GM18858 (cell line): ENCODE measurements at regions not wholly inside any gene's neighbourhood (a gene's known extent, or its start where the extent isn't known, plus 50 kb on each side); places are given as distances from the start of the nearest gene placed in this dataset.
"Not testable (repeated sequence)": the region's sequence is repeated elsewhere in the genome, so short reads cannot be mapped to it uniquely, and the experiment has no call there.

Source experiments
- ATAC-seq: cut with Tn5 transposase; IDR thresholded peaks from one replicate; pipeline ENCODE4 v1.9.1; 2021; ENCODE audit not compliant: unreplicated experiment

DNA sequence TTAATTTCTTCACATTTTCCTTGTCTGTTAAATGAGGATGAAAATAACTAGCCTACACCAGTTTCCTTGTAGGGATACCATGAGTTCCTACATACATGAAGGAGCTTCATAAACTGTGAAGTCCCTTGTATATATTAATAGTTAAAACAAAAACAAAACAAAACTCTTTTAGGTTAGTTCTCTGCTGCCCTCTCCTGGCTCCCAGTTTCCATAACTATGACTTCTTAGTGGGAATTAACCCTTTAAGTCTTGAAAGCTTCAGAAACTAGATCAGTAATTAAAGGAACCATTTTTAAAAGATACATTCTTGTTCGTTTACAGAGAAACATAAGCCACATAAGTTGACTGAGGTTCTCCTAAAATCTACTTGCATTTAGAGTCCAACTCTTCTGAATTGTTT lies 500.0 kb upstream of the C9orf72 start:
- no peak for ATAC-seq

DNA sequence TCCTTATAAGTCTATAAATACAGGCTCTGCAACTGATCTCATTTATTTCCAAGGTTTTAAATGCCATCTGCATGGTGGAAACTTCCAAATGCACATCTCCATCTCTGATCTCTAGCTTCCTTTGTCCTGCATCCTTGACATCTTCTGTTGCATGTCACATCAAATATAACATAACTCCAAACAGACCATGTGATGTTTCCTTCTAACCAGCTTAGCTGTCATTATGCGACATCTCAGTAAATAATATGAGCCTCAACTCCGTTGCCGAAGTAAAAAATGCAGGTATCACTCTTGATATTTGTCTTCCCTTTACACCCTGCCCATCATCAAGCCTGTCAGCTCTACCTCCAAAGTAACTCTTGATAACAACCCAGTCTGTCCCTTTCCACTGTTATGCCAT lies 506.4 kb upstream of the C9orf72 start:
- ATAC-seq, result no peak

GRCh38 chr9:28082671-28083070 lies 509.4 kb upstream of the C9orf72 start:
- ATAC-seq, result no peak

GRCh38 chr9:28086881-28087280 lies 513.6 kb upstream of the C9orf72 start:
- ATAC-seq, result no peak

DNA sequence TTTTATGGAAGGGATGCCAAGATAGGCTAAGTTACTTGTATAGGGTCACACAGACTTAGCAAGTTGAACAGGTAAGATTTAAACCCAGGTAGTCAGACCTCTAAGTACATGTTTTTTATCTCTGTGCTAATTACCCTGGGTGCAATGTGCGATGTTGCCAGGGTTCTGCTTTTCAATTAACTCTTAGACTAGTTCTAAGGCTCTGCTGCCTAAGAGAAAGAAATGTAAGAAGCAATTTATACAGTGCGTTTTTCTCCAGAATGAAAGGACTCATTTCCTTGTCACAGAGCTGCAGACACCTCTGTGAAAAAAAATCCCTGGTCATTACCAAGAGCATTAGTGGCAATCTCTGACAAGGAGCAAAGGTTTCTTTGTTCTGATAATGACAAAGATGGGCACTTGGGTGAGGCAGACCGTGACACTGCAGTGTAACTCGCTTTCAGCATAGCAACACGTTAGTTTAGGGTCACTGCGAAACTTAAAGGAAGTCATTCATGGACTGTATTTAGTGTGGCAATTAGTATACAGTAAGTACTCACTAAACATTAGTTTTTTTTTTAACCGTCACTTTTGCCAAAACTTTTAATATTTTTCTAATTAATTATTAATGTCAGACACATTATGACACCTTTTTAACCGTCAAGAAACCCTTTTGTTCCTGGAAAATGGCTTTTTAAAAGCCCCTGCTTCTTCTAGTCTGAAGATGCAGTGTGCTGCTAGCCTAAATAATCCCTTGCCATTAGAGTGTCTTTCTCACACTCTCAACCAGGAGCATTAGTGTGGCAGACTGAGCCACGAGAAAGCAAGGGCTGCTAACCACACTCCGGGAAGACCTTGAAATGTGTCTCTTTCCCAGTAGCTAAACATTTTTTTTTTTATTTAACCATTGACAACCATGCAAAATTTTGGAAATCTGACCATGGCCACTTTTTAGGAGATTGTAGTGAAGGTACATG lies 520.0 kb upstream of the C9orf72 start:
- ATAC-seq, result no peak

DNA sequence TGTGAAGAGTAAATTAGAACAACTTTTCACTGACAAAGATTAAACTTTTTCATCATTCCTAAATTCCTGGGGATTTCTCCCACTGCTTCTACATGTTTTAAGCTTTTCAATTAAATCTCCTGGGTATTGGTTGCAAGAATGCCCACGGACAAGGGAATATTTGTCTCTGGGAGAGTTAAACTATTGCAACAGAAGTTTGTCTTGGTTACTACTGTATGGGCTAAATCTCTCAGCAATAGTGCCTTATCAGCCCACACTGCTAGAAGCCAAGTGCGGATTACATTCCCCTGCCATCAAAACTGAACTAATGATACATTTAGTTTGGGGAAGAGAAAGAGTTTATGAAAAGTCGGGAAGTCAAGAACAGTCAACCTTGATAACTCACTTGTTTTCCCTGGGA lies 528.2 kb upstream of the C9orf72 start:
- no peak for ATAC-seq

GRCh38 chr9:28105001-28105400 lies 531.7 kb upstream of the C9orf72 start:
- ATAC-seq, result no peak

GRCh38 chr9:28120184-28120583 lies 546.9 kb upstream of the C9orf72 start:
- ATAC-seq, result no peak

DNA sequence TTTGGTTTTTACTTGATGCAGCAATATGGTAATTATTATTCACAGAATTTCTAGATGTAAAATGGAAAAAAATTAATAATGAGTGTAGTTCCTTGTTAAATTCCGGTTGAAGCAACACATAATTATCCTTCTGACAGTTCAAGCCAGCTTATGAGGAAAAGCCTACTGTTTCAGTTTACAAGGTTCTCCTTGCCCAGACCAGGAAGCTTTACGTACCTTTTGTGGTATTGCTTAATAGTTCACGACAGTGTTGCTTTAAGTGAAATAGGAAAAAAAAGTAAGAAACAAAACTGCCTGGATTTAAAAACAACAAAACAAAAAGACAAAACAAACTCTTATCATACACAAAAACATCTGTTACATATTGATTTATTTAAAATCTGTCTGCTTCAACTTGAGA lies 547.3 kb upstream of the C9orf72 start:
- ATAC-seq, result no peak

DNA sequence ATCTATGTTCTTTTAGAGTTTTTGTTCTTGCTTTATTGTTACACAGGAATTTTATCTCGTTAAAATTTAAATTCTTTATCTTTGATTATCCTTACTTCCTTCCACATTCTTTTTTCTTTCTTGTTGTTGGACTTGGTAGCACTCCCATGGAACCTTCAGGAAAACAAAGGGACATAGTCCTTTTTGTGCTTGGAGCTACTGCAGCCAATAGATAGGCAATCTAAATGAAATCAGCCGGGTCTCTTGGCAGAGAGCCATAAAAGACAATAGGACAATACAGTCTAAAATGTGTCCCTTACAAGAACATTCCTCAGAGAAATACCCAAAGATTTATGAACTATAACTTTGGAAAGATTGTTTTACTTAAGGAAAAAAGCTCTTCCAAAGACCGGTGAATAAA lies 548.1 kb upstream of the C9orf72 start:
- no peak for ATAC-seq

DNA sequence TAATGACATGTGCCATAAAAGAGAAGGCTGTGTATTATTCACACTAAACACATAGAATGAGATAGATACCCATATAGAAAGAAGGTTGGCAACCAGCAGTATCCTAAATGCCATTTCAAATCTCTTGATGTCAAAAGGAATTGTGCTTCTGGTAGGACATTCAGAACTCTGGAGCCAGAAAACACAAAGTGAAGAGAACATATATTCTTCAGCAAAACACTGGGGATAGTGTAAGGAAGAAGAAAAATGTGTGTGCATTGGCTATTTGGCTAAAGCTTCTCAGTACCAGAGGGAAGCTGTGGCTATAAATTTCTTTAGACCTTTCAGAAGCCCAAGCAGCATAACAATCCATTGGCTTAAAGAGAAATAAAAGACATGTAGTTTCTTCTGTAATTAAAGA lies 551.6 kb upstream of the C9orf72 start:
- no peak for ATAC-seq

GRCh38 chr9:28127101-28127500 lies 553.8 kb upstream of the C9orf72 start:
- no peak for ATAC-seq

- ATAC-seq, result no peak
Measured at GRCh38 chr9:28134446-28134976, 561.2 kb upstream of the C9orf72 start.

GRCh38 chr9:28135549-28135948 lies 562.3 kb upstream of the C9orf72 start:
- no peak for ATAC-seq

DNA sequence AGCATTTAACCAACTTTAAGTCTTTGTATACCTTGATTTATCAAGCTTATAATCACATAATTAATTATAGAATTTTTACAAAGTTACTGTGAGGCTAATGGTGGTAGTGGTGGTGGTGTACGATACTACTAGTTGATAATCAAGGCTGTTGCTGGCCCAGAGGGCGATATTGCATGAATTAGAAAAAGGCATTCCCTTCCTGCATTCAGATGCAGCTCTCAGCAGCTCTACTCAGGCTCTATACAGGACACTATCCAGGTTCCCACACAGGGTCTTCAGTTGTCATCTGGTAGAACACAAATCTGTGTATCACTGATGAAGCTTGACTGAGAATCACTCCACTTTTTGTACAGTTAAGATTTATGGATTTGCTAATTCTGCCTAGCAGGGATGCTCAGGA lies 562.8 kb upstream of the C9orf72 start:
- no peak for ATAC-seq

- ATAC-seq, result not testable (repeated sequence)
Measured at GRCh38 chr9:28147430-28147829, 574.1 kb upstream of the C9orf72 start.

DNA sequence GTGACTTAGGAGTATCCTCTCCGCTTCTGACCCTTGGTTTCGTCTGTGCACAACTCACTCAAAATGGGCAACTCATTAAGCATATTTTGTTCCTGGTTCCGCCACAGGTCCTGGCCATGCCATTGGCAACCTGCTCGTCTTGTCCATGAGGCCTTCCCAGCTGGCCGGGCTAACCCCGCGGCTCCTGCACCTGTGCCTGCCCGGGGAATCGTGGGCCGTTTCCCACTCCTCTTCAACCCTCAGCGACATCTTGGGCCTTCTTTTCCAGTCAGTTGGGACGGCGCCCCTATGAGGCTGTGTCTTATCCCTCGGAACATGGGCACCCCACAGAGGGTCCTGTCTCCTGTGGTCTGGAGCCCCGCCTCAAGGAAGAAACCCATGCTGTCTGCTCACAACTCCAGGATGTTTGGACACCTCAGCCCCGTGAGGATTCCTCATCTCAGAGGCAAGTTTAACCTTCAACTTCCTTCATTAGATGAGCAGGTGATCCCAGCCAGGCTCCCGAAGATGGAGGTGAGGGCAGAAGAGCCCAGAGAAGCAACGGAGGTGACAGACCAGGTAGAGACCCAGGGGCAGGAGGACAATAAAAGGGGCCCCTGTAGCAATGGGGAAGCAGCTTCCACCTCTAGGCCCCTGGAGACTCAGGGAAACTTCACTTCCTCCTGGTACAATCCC lies 574.8 kb upstream of the C9orf72 start:
- ATAC-seq, result not testable (repeated sequence)

DNA sequence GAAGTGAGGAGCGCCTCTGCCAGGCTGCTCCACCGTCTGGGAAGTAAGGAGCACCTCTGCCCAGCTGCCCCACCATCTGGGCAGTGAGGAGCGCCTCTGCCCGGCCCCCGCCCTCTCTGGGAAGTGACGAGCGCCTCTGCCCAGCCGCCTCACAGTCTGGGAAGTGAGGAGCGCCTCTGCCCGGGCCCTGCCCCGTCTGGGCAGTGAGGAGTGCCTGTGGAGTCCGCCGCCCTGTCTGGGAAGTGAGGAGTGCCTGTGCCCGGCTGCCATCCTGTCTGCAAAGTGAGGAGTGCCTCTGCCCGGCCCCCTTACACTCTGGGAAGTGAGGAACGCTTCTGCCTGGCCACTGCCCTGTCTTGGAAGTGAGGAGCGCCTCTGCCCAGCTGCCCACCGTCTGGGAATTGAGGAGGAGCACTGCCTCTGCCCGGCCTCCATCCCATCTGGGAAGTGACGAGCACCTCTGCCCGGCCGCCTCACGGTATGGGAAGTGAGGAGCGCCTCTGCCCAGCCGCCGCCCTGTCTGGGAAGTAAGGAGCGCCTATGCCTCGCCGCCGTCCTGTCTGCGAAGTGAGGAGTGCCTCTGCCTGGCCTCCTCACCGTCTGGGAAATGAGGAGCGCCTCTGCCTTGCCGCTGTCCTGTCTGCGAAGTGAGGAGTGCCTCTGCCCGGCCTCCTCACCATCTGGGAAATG lies 576.2 kb upstream of the C9orf72 start:
- ATAC-seq, result not testable (repeated sequence)

GRCh38 chr9:28155067-28155466 lies 581.8 kb upstream of the C9orf72 start:
- ATAC-seq, result no peak

DNA sequence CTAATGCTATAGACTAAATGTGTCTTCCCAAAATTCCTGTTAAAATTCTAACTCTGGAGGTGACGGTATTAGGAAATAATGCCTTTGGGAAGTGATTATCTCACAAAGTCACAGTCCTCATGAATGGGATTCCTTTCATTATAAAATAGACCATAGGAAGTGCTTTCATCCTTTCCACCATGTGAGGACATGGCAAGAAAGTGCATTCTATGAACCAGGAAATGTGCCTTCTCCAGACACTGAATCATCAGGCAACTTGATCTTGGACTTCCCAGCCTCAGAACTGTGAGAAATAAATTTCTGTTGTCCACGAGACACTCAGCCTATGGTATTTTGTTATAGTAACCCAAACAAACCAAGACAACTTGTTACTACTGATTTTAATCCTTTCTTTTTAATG lies 582.4 kb upstream of the C9orf72 start:
- ATAC-seq, result no peak

DNA sequence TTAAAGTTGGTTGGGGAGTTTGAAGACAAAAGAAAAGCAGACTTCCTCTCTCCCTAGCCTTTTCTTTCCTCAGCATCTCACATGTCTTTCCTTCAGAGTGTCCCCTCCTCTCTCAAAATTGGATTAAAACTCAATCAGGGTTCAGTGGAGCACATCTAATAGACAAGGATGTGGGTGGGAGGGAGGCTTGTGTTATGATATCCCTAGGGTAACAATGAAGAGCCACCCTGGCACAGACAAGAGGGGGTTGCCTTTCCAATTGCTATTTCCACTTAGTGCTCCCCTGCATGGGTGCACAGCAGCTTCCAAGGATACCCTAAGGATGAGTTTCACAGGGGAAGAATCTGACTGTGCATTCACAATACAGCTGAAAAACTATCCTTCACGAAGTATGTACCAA lies 585.2 kb upstream of the C9orf72 start:
- no peak for ATAC-seq
